Adrenal gland (tissue), 9 donors: ENCODE measurements at regions not wholly inside any gene's neighbourhood (a gene's known extent, or its start where the extent isn't known, plus 50 kb on each side); places are given as distances from the start of the nearest gene placed in this dataset.
A peak's percentile ranks its signal among the peaks of the same experiment; 100 is the strongest.

ENCODE experiments used
- DNase-seq, 7 donors: peaks; one replicate each; pipeline ENCODE4 v3.0.0-alpha.2; 2019 to 2020
- H3K27ac ChIP-seq, 5 donors: fragments of 200-600 bp; sonication (generic) in 4 of 5; 1 replicate in 3 of 5; 2 replicates in 2 of 5; pipeline versions ENCODE4 v1.5.1 to v1.8.0; 2016 to 2020; ENCODE audit warnings: mild to moderate bottlenecking in 1 of 5
- H3K27me3 ChIP-seq: fragments of 200-600 bp; 2 replicates; pipeline ENCODE4 v1.8.0; 2021
- H3K36me3 ChIP-seq, 2 donors: fragments of 200-600 bp; replicated peaks in 1 of 2; 1 replicate in 1 of 2; 2 replicates in 1 of 2; pipeline versions ENCODE4 v1.5.1 to v1.8.0; 2018 to 2022
- H3K4me1 ChIP-seq, 2 donors: fragments of 200-600 bp; replicated peaks in 1 of 2; 1 replicate in 1 of 2; 2 replicates in 1 of 2; pipeline versions ENCODE4 v1.5.1 to v1.8.0; 2018 to 2021
- H3K4me3 ChIP-seq, 4 donors: fragments of 200-600 bp; sonication (generic) in 3 of 4; one replicate each; pipeline ENCODE4 v1.5.1; 2016 to 2018
- H3K9me3 ChIP-seq, 3 donors: fragments of 200-600 bp; sonication (generic) in 1 of 3; replicated peaks in 1 of 3; 1 replicate in 2 of 3; 2 replicates in 1 of 3; pipeline versions ENCODE4 v1.5.1 to v1.8.0; 2016 to 2021
- CTCF ChIP-seq, 6 experiments: fragments of 450-650 bp in 4 of 6; fragments of 200-600 bp in 2 of 6; sonication (generic) in 1 of 6; IDR thresholded peaks; 1 replicate in 5 of 6; 2 replicates in 1 of 6; pipeline versions ENCODE4 v1.5.1 to v1.8.0; 2016 to 2021; ENCODE audit warnings: antibody characterized with exemption in 6 of 6, mild to moderate bottlenecking in 2 of 6, moderate library complexity in 1 of 6
- POLR2A ChIP-seq, 2 donors: fragments of 450-650 bp; IDR thresholded peaks; one replicate each; pipeline ENCODE4 v1.6.1; 2017; ENCODE audit warnings: antibody characterized with exemption in 2 of 2, mild to moderate bottlenecking in 2 of 2, moderate library complexity in 1 of 2
- WGBS, 4 donors: extraction: QIAGEN DNeasy Blood & Tissue Kit in 2 of 4; methylation state at CpG; one replicate each; pipeline versions ENCODE4 v1.1.5 to v1.1.7; 2013 to 2017; 5-methylcytosine and 5-hydroxymethylcytosine counted together
- intact Hi-C, 2 donors: fragments of 100-400 bp; cut with DNase I; formaldehyde crosslinking; loops; one replicate each; pipeline versions ENCODE4 v1.14.1 to v1.15.0; 2022 to 2023
- donor health status: healthy with polysubstance abuse.
- donor health status: Bipolar disorder and iron deficiency.
- donor health status: DM: yes; HTN: yes; CAD: no.
- donor health status: DM: no; HTN: no; CAD: no.
- donor health status: DM: no; HTN: no; CAD: no.

- H3K27ac ChIP-seq, result no peak overlapping the region
- WGBS, 4 donors, result 76 to 93% (median 86%) methylated on average over 4 of the region's 4 CpGs
- H3K27me3 ChIP-seq, result no peaks in the 10 kb centered on the region
- no peaks in the 10 kb centered on the region for H3K9me3 ChIP-seq
- no peak overlapping the region for H3K4me3 ChIP-seq
- H3K36me3 ChIP-seq, result no peaks in the 10 kb centered on the region
- intact Hi-C loops, result no loop called here
- TF ChIP-seq POLR2A (IDR thresholded peaks at IDR 0.05), result no peak
- no peak for TF ChIP-seq CTCF (IDR thresholded peaks at IDR 0.05)
- DNase-seq, result no peak
- no peaks in the 10 kb centered on the region for H3K4me1 ChIP-seq
Observed at GRCh38 chr9:86591472-86591871, 237.3 kb upstream of the TUT7 start.

DNA sequence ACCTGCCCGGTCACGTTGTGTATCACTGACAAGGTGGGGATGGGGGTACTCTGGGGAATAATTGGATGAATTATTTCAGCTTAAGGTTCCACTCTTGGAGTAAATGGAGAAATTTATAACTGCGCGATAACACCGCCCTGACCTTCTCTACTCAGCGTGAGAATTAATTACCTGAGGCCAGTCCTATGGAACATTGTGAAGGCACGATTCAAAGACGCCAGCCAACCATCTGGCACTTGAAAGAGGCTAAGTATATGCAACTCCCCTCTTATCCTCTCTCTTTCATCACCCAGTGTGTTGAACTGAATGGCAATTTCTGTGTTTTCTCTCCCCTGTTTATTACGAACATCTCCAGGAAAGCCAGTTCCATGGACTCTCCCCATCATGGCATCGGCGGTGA is 235.5 kb upstream of the TUT7 start:
- DNase-seq, result no peak
- Histone ChIP-seq H3K9me3 (no peaks in the 10 kb centered on the region), H3K4me1 (peaks cover 0 to 6% of the 10 kb centered on the region in 2 donors), H3K27me3 (no peaks in the 10 kb centered on the region), H3K4me3 (no peak overlapping the region), H3K27ac (no peak overlapping the region), H3K36me3 (no peaks in the 10 kb centered on the region)
- 87 to 93% (median 88%) methylated on average over 11 of the region's 11 CpGs for WGBS, 4 donors
- intact Hi-C loops, result no loop called here
- TF ChIP-seq CTCF (IDR thresholded peaks at IDR 0.05), result no peak
- TF ChIP-seq POLR2A (IDR thresholded peaks at IDR 0.05), result no peak

DNA sequence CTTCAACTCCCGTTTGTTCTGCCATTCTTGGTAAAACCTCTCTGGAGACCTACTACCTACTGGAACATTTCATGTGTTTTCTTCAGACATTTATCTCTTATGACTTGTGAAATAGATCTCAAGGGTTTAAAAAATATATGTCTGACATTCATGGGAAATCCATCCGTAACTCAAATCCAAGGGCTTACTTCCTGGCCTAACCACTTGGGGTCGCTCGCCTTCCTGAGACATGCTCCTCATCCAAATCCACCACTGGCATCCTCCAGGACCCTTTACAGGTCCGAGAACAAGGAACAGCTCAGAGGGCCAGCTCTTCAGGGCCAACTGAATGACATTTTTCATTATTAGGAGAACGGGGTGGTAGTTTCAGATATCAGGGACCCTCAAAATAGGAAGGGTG is 235.1 kb upstream of the TUT7 start:
- Histone ChIP-seq H3K36me3 (no peaks in the 10 kb centered on the region), H3K9me3 (no peaks in the 10 kb centered on the region), H3K27me3 (no peaks in the 10 kb centered on the region), H3K4me3 (no peak overlapping the region), H3K4me1 (peaks cover 0 to 6% of the 10 kb centered on the region in 2 donors), H3K27ac (no peak overlapping the region)
- 86 to 91% (median 89%) methylated on average over 4 to 6 of the region's 6 CpGs for WGBS, 4 donors
- DNase-seq, result no peak
- intact Hi-C loops, result no loop called here
- TF ChIP-seq CTCF (IDR thresholded peaks at IDR 0.05) (no peak), POLR2A (IDR thresholded peaks at IDR 0.05) (no peak)

- no peak for DNase-seq
- H3K9me3 ChIP-seq, result no peaks in the 10 kb centered on the region
- peaks cover 0 to 6% of the 10 kb centered on the region in 2 donors for H3K4me1 ChIP-seq
- intact Hi-C loops, result no loop called here
- H3K27me3 ChIP-seq, result no peaks in the 10 kb centered on the region
- TF ChIP-seq CTCF (IDR thresholded peaks at IDR 0.05), result no peak
- TF ChIP-seq POLR2A (IDR thresholded peaks at IDR 0.05), result no peak
- peak overlapping the region in 1 of 5 donors; percentile 38 for H3K27ac ChIP-seq
- H3K36me3 ChIP-seq, result no peaks in the 10 kb centered on the region
- peak overlapping the region in 1 of 4 donors; percentile 45 for H3K4me3 ChIP-seq
Observed at GRCh38 chr9:86586144-86586494, 231.9 kb upstream of the TUT7 start.
